Progenitor cell of endocrine pancreas (in vitro differentiated cells): ENCODE measurements at regions not wholly inside any gene's neighbourhood (a gene's known extent, or its start where the extent isn't known, plus 50 kb on each side); places are given as distances from the start of the nearest gene placed in this dataset.

Experiments used
- DNase-seq: peaks from one replicate; pipeline ENCODE4 v3.0.0; 2021; ENCODE audit warnings: low spot score; ENCODE audit not compliant: unreplicated experiment
- H3K27ac Mint-ChIP-seq: 2 replicates; pipeline ENCODE4 v1.8.0; 2021; ENCODE audit warnings: mild to moderate bottlenecking, moderate library complexity, mixed read lengths
- H3K27me3 Mint-ChIP-seq: 2 replicates; pipeline ENCODE4 v1.8.0; 2021; ENCODE audit warnings: mixed read lengths
- H3K36me3 Mint-ChIP-seq: 2 replicates; pipeline ENCODE4 v1.8.0; 2022; ENCODE audit warnings: mixed read lengths; ENCODE audit not compliant: insufficient read depth
- H3K4me1 Mint-ChIP-seq: 2 replicates; pipeline ENCODE4 v1.8.0; 2021; ENCODE audit warnings: low read depth, mixed read lengths
- H3K4me3 Mint-ChIP-seq: 2 replicates; pipeline ENCODE4 v1.8.0; 2021; ENCODE audit warnings: low read depth, mild to moderate bottlenecking, moderate library complexity, mixed read lengths
- H3K9me3 Mint-ChIP-seq: 2 replicates; pipeline ENCODE4 v1.8.0; 2021; ENCODE audit warnings: low read depth, mixed read lengths
- TF ChIP-seq, protein P1 (sequence below): fragments of 200-600 bp; sonication (generic); IDR thresholded peaks from one replicate; pipeline ENCODE4 v1.5.0; 2021; ENCODE audit warnings: antibody characterized with exemption, mild to moderate bottlenecking; ENCODE audit not compliant: unreplicated experiment

DNA sequence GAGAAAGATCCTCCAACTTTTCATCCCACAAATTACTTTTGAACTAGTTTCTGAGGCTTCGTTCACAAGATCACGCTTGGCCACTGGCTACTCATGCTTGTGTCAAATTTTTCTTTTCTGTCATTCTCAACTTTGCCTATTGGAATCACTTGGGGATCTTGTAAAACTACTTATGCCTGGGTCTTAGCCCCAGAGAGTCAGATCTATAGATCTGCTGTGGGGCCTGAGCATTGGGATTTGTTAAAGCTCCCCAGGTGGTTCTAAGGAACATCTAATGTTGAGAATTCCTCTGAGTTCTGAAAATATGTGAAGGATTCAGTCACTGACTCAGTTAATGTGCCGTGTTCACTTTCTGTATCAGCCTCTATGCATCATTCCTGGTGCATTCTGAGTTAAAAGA is 71.7 kb upstream of the VGLL3 start:
- H3K27me3 Mint-ChIP-seq, result no peaks in the 10 kb centered on the region
- TF ChIP-seq, protein P1, sequence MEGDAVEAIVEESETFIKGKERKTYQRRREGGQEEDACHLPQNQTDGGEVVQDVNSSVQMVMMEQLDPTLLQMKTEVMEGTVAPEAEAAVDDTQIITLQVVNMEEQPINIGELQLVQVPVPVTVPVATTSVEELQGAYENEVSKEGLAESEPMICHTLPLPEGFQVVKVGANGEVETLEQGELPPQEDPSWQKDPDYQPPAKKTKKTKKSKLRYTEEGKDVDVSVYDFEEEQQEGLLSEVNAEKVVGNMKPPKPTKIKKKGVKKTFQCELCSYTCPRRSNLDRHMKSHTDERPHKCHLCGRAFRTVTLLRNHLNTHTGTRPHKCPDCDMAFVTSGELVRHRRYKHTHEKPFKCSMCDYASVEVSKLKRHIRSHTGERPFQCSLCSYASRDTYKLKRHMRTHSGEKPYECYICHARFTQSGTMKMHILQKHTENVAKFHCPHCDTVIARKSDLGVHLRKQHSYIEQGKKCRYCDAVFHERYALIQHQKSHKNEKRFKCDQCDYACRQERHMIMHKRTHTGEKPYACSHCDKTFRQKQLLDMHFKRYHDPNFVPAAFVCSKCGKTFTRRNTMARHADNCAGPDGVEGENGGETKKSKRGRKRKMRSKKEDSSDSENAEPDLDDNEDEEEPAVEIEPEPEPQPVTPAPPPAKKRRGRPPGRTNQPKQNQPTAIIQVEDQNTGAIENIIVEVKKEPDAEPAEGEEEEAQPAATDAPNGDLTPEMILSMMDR, result no peak
- peaks cover 6% of the 10 kb centered on the region for H3K9me3 Mint-ChIP-seq
- H3K4me3 Mint-ChIP-seq, result no peak overlapping the region
- no peaks in the 10 kb centered on the region for H3K36me3 Mint-ChIP-seq
- DNase-seq, result no peak
- H3K27ac Mint-ChIP-seq, result no peak overlapping the region
- no peaks in the 10 kb centered on the region for H3K4me1 Mint-ChIP-seq

DNA sequence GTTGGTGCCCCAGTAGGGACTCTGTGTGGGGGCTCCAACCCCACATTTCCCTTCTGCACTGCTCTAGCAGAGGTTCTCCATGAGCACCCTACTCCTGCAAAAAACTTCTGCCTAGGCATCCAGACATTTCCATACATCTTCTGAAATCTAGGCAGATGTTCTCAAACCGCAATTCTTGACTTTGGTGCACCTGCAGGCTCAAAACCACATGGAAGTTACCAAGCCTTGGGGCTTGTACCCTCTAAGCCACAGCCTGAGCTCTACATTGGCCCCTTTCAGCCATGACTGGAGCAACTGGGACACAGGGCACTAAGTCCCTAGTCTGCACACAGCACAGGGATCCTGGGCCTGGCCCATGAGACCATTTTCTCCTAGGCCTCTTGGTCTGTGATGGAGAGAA is 66.5 kb upstream of the VGLL3 start:
- TF ChIP-seq, protein P1, result no peak
- no peaks in the 10 kb centered on the region for H3K36me3 Mint-ChIP-seq
- H3K27ac Mint-ChIP-seq, result no peak overlapping the region
- H3K9me3 Mint-ChIP-seq, result peaks cover 6% of the 10 kb centered on the region
- no peak for DNase-seq
- no peaks in the 10 kb centered on the region for H3K4me1 Mint-ChIP-seq
- H3K4me3 Mint-ChIP-seq, result no peak overlapping the region
- peaks cover 3% of the 10 kb centered on the region for H3K27me3 Mint-ChIP-seq

DNA sequence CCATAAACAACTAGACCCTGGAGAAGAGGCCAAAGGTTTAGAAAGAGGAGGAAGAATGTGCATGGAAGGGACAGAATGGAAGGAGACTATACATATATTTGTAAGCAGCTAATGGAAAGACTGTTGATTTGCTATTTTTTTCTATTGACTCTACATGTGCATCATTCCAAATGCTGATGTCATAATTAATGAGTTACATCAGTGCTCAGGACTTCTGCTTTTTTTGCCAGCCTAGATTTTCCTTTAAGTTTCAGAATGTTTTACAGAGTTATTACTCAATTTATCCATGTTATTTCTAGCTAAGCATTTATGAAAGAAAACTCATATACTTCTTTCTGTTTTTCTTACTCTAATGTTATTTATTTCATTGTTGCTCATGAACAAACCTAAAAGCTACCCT is 62.6 kb upstream of the VGLL3 start:
- Mint-ChIP-seq H3K4me3 (no peak overlapping the region), H3K36me3 (no peaks in the 10 kb centered on the region)

DNA sequence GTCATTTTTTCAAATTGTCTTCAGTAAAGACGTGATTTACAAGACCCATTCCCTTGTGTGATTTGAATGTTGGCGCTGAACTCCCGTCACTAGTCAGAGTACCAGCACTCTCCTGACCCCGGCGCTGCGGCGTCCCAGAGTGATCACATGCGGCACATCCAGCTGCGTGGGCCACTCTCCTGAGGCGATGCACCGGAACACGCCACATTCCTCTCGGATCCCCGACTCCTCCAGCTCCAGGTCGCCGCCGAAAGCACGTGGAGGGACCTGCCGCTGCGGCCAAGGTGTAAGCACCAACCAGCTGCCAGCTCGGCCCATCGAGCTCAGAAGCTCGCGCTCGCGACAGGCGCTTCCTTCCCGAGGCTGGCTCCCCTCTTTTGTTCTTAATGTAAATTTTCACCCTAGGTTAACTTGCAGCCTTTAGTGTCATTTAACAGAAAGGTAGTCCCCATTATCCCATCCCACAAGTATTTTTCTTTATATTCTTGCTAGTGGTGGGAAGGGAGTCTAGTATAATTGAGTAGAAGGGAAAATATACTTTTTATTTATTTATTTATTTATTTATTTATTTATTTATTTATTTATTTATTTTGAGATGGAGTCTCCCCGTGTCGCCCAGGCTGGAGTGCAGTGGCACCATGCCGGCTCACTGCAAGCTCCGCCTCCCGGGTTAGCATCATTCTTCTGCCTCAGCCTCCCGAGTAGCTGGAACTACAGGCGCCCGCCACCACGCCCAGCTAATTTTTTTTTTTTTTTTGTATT is 61.7 kb upstream of the VGLL3 start:
- Mint-ChIP-seq H3K9me3 (no peaks in the 10 kb centered on the region), H3K36me3 (no peaks in the 10 kb centered on the region), H3K4me3 (peak overlapping the region; percentile 44), H3K4me1 (no peaks in the 10 kb centered on the region), H3K27ac (peak overlapping the region; percentile 63), H3K27me3 (peaks cover 16% of the 10 kb centered on the region)
- DNase-seq, result peak; percentile 9
- TF ChIP-seq, protein P1, result no peak

More for the DNA sequence above, 62.6 kb upstream of the VGLL3 start:
- H3K27me3 Mint-ChIP-seq, result peaks cover 16% of the 10 kb centered on the region
- TF ChIP-seq, protein P1, result no peak
- H3K27ac Mint-ChIP-seq, result no peak overlapping the region
- DNase-seq, result no peak
- peaks cover 6% of the 10 kb centered on the region for H3K9me3 Mint-ChIP-seq
- H3K4me1 Mint-ChIP-seq, result no peaks in the 10 kb centered on the region

DNA sequence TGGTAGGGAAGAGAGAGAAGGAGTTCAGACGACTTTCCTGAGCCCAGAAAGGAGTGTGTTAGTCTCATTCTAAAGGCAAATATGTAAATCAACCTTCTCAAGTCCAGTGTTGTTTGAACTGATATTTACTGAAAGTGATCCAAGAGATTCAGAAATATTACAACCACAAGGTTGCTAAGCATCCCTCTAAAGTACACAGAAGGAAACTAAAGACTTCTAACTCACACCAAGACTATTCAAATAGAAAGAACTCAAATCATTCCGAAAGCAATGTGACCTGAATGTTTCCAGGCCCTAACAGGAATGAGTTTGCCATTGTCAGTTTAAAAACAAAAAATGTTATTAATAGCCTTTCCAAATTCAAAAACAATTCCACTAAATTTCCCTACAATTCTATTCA is 56.9 kb upstream of the VGLL3 start:
- H3K4me1 Mint-ChIP-seq, result no peaks in the 10 kb centered on the region
- DNase-seq, result no peak
- H3K27ac Mint-ChIP-seq, result peak overlapping the region; percentile 49
- peaks cover 16% of the 10 kb centered on the region for H3K27me3 Mint-ChIP-seq
- no peaks in the 10 kb centered on the region for H3K36me3 Mint-ChIP-seq
- H3K4me3 Mint-ChIP-seq, result no peak overlapping the region
- H3K9me3 Mint-ChIP-seq, result no peaks in the 10 kb centered on the region
- TF ChIP-seq, protein P1, result no peak
